Stimulated activated CD4-positive, alpha-beta T cell treated with anti-CD3 and anti-CD28 coated beads, TNF-alpha, amount 100 ng/mL, for 24 hours (primary cell): ENCODE measurements at regions not wholly inside any gene's neighbourhood (a gene's known extent, or its start where the extent isn't known, plus 50 kb on each side); places are given as distances from the start of the nearest gene placed in this dataset.
A peak's percentile ranks its signal among the peaks of the same experiment; 100 is the strongest.

ENCODE experiments used
- DNase-seq, 3 experiments: peaks; one replicate each; pipeline ENCODE4 v3.0.0-alpha.2; 2020; ENCODE audit warnings: low read depth in 3 of 3

DNA sequence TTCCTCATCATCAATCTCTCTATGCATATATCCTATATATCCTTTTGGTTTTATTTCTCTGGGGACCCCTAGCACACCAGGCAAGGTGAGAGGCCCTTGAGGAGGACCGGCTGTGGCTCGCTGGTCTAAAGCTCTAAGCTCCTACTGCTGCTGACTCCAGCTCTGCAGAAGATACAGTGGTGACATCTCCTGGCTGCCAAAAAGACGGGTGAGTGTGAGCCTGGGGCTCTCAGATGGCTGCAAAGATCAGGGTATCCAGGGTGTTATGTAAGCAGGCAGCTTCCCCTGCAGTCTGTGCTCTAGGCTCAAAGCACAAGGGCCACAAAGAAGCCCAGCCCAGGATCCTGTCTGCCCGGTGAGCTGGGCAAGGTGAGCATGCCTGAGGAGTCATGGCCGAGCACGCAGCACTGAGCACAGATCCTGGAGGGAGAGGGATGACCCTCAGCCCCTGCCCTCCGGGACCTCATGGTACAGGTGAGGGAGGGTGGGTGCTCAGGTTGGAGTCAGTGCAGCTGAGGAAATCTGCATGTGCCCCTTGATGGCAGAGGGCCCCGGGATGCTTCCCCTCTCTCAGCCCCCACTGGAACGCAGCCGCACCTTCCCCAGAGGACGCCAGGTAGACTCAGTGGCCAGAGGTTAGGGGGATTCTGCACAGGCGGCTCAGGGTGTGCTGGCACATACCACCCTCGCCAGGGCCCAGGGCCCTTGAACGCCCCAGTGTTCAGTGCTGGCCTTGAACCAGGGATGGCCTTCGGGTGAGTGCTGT lies 95.4 kb upstream of the INSIG1 start:
- no peak for DNase-seq

DNA sequence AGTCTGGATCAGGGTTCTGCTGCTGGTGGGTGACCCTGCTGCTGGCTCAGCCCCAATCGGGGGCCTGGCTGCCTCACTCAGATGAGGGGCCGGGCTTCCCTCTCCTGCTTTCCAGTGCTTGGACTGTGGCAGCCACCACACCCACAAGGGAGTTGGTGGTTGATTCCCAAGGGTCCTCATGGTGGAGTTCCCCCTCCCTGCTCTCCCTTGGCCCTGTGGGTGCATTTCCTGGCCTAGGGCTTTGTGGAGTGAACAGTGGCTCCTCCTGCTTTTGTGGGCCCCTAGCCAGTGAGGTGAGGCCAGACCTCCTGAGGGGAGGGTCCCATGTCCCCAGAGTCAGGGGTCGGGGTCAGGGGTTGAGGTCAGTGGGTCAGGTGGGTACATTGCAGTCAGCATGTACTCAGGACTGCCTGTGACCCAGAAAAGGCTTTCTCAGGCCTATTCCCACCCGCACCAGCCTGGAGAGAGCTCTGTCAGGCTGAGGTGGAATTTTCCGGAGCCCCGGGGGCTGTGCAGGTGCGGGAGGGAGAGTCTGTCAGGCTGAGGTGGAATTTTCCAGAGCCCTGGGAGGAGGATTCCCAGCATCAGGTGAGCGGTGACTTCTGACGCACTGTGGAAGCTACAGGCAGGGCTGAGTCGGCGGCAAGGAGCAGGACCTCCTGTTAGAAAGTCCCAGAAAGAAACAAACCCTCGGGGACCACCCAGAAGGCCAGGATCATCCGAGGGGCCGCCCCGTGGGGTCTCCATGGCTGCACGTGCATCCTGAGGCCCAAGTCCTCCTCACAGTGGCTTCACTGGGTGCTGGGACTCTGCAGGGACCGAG lies 94.4 kb upstream of the INSIG1 start:
- DNase-seq, result no peak

DNA sequence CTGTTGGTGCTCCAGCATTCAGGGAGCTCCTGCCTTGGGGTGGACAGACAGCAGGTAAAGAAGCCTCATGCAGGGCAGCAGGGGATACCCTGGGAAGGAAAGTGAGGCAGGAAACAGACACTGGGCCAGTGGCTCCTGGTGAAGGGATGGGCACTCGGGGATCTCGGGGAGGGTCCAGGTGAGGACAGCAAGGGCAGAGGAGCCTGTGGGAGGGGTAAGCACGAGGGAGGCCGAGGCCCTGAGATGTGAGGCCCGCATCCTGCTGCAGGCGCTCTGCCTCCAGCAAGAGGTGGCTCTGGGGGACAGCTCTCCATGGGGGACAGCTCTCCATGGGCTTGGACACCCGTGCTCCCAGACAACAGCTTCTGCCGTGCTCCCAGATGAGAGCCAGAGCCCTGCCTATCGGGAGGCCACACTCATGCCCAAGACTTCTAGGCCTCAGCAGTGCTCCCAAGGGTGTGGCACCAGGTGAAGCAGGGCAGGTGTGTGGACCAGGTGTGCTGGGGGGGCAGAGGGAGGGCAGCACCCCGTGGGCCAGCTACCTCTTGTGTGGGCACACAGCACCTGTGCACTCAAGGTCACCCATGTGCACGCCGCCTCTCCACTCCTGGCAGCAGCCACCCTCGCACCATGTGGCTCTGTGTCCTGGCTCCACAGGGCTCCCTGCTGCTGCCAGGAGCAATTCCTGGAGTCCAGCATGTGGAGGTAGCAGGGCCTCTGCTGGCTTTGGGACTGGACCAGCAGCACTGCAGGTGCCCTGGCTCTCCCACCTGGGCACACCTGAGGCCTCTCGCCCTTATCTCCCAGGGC lies 93.6 kb upstream of the INSIG1 start:
- DNase-seq, result no peak

DNA sequence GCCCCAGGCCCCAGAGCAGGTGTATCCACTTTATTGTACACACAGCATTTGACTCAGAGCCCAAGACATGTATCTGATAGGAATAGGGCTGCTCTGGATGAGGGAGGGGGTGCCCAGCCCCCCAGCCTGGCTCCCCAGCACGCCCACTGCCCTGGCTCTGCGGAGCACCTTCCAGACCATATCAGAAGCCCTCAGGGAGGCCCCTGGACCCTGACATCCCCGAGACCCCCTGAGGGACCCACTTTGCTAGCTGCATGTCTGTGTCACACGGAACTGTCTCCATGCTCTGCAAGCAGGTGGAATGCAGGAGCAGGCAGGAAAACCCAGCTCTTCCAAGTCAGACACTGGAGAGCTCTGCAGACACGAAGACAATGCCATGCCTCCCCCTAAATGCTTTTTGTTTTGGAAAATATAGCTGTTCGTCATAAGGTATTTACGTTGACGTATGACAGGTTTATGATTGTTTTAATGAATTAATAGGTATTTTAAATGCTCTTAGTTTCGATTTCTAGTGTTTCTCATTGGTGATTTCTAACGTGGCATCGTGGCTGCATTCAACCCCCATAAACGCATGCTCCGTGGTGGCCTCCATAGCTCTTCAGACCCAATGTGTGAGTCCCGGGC lies 92.8 kb upstream of the INSIG1 start:
- DNase-seq, result no peak

DNA sequence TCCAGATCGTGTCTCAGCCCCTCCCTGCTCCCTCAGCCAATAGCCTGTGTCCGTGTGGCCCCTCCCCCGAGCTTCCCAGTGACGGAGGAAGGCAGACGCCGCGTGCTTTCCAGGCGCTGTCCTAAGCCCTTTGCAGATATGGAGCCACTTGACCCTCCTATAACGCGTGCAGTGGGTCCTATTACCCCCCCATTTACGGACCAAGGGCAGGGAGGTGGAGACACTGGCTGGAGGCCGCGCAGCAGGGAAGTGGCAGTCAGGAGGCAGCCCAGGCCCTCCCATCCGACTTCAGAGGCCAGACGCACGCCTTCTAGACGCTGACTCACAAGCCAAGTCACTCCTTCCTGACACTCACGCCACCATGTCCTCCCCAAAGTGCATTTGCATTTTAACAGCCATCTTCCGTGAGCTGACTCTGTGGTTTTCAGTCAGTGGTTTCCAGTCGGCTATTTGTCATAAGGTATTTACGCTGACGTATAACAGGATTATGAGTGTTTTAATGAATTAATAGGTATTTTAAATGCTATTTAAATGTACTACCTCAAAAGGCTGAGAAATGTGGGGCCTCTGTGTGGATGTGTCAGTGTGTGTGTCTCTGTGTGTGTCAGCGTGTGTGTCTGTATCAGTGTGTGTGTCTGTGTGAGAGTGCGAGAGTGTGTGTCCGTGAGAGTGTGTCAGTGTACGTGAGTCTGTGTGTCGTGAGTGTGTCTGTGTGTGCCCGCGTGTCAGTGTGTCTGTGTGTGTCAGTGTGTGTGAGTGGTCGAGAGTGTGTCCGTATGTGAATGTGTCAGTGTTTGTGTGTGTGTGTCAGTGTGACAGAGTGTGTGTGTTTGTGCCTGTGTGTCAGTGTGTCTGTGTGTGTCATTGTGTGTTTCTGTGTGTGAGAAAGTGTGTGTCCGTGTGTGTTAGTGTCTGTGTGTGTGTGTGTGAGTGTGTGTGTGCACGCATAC lies 92.0 kb upstream of the INSIG1 start:
- DNase-seq, result peak; percentile 79 to 88 (median 82)

DNA sequence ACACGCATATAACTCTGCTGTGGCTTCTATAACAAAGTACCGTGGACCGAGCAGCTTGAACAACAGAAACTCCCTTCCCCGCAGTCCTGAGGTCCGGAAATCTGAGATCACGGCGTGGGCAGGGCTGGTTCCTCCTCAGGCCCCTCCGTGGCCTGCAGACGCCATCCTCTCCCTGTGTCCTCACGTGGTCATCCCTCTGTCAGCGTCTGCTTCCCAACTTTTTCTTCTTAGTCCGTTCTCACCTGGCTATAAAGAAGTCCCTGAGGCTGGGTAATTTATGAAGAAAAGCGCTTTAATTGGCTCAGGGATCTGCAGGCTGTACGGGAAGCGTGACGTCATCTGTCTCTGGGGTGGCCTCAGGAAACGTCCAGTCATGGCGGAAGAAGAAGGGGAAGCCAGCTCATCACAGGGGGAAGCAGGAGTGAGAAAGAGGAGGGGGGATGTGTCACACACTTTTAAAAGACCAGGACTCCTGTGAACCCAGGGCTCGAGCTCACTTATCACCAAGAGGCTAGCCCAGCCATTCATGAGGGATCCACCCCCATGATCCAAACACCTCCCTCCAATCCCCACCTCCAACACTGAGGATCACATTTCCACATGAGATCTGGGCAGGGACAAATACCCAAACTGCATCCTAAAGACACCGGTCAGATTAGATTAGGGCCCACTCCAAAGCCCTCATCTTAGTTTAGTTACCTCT lies 91.2 kb upstream of the INSIG1 start:
- DNase-seq, result peak; percentile 52 to 72 (median 68)

DNA sequence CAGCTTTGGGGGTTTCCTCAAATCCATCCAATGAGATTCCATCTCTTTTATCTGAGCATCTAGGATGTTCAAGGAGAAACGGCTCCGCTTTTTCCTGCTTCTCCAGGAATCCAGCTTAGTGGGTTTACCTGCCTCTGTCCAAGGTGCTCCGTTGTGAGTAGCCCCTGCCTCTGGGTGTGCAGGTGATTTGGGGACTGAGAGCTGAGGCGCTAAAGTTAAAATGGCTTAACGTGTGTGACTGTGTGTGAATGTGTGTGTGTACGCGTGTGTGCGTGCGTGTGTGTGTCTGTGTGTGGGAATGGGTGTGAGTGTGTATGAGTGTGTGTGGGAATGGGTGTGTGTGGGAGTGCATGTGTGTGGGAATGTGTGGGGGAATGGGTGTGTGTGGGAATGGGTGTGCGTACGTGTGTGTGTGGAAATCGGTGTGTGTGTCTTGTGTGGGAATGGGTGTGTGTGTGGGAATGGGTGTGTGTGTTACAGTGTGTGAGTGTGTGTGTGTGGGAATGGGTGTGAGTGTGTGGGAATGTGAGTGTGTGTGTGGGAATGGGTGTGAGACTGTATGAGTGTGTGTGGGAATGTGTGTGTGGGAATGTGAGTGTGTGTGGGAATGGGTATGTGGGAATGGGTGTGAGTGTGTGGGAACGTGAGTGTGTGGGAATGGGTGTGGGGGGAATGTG lies 90.2 kb upstream of the INSIG1 start:
- no peak for DNase-seq

DNA sequence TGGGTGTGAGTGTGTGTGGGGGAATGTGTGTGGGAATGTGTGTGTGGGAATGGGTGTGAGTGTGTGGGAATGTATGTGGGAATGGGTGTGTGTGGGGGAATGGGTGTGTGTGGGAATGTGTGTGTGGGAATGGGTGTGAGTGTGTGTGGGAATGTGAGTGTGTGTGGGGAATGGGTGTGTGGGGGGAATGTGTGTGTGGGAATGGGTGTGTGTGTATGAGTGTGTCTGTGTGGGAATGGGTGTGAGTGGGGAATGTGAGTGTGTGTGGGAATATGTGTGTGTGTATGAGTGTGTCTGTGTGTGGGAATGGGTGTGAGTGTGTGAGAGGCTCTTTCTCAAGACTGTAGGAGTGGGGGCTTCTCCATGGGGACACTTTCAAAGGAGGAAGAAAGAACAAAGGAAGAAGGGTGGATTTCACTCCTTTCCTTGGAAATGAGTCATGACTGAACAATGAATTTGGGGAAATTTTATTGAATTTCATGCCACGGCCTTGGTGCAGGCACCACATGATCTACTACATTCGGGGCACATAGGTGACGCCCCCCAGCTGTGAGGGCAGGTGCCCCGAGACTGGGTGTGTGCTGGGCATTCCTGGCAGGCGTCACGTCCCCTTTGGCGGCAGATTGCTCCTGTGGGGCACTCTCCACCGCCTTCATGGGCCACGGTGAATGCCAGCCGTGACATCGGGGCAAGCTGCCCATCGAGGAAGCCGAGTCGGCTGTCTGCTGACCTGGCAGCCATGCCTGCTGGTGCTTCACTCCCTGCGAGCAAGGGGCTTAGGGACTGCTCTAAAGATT lies 88.8 kb upstream of the INSIG1 start:
- no peak for DNase-seq

DNA sequence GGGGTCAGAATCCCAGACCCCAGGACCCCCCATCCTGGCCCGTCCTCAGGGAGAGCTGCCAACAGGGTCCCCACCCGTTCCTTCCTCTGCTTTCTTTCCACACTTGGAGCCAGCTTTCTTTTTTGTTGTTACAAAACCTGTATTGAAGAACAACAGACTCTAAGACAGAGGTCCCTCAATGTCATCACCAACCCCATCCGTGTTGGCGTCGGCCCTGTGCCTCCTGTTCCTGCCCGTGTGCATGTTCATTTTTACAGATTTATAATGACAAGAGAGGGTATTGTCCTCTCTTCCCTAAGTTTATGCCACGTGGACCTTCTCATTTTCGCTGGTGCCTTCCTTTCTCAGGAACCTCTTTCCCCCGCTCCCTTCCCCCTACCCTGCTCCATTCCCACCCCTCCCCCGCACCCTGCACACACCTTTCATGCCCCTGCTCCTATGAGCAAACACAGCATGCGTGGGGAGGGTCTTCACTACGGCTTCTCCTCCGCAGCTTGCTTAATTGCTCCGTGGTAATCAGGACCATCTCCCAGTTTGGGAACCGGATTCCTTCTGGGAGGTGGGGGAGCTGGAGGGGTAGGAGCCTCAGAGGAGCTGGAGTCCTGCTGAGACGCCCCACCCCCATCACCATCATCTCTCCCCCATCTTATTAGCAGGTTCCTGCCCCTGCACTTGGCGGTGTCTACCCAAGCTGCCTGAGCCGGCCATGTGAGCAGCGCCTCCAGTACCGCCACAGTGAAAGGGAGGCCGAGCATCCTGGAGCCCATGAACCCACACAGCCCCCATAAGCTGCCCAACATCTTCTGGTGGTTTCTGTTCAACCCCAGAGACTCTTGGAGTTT lies 88.0 kb upstream of the INSIG1 start:
- no peak for DNase-seq

DNA sequence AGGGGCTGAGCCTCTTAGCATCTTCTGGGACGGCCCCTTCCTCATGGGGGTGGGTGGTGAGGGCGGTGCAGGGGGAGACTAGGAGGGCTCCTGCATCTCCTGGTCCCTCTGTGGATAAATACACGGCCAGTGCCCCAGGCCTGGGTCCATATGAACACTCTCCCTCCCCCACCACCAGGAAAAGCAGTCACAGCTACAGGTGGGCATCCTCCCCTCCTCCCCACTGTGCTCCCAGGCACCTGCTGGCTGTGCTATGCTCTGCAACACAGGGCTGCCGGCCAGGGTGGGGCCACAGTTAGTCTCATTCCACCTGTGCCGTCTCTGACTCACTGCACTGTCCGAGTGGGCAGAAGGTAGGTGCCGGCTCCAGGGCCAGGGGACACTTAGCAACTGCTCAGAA lies 87.3 kb upstream of the INSIG1 start:
- no peak for DNase-seq

DNA sequence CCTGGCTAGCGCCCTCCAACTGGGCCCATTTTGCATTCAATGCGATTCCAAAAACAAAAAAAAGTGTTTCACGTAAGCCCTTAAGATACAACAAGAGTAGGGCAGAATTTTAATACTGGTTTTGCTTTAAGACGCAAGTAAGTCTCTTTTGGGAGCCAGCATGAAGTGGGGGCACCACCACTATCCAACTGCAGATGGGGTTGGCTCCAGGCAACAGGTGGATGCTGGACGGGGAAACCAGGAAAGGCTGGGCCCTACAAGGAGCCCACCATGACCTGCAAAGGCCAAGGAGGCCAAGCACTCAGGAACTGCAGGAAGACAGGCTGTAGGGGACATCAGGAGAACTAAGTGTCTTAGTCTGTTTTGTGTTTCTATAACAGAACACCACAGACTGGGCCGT lies 86.5 kb upstream of the INSIG1 start:
- DNase-seq, result no peak

DNA sequence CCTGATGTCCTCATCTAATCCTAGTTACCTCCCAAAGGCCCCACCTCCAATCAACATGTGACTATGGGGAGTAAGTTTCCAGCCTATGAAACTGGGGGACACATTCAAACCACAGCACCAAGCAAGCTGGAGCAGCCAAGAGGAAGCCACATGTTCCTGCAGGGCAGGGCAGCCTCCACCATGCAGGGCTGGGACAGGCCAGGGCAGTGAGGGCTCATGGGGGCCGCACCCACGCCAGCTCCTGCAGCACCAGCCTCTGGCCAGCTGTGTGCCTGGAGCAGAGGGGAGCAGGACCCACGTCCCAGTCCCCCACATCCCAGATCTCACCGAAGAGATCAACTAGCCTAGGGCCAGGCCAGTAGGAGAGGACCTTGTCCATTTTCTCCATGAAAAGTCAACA lies 85.9 kb upstream of the INSIG1 start:
- DNase-seq, result no peak

DNA sequence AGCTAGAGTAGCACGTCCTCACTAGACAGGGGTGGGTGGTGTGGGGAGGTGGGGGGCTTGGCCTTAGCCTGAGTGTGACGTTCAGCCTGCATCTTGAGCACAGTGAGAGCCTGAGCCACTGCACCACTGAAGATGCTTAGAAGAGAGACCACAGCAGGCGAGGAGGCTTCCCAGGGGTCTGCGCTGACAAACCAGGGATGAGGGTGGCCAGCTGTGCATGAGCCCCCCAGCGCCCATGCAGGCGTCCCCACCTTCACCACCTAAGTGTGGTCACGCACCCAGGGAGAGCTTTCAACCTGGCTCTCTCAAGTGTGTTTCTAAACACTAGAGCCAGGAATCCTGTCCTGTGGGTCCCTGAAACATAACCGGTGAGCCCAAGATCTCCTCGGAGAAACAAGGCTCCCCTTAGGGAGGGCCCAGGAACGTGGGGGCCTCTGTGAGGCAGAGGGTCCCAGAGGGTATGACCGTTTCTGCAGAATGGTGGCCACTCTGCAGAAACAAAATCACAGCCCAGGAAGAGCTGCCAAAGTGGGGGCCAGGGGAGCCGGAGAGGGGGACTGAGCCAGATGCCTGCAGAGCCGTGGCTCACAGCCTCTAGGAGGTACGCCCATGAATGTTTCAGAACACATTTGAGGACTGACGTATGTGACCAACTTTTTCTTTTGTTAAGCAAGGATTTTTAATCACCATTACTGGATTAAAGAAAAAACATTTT lies 85.2 kb upstream of the INSIG1 start:
- no peak for DNase-seq

DNA sequence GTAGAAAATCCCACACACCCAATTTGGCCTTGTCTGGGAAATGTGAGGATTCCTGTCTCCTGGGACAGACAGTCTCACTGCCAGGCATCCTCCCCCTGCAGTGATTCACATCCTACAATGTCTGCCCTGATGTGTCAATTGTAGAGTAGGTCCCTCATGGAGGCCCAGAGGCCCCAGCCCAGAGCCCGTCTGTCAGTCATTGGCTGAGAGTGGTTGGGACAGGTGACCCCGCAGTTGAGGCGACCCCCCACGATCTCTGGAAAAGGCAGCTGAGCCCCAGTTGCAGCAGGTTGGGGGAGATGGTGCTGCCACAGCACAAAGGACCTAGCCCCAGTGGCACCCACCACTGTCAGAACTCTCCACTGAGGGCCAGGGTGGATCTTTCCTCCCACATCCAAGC lies 84.3 kb upstream of the INSIG1 start:
- DNase-seq, result no peak

DNA sequence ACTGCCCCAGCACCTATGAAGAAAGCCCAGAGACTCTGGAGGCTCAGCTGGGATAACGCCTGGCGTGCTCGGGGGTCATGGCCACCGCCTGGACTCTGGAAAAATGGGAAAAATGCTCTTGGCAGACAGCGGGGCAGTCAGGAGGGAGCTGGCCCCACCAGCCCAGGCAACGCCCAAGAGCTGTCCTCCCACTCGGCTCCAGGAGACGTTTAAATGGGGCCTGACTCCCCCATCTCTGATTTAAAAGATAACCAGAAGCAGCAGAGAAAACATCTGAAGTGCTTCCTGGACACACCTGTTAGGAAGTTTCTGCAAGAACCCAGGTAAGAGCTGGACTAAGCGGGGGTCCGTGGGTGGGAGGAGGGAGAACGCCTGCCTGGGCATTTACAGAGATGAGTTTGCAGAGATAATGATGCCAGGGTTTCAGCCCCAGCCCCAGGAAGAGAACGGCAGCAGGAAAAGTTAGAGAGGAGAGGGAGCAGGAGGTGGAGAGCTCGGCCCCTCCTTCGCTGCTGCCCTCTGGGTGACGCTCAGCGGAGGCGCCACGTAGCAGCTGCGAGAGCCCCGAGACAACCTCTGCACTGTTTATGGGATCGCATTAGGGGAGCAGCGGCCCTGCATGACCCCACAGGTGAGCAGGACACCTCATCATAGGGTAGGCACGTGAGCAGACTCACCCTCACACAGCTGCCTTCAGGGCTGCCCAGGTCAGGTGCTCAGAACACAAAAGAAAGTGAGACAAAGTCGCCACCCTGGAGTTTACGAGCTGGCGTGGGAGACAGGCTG lies 83.5 kb upstream of the INSIG1 start:
- DNase-seq, result no peak

DNA sequence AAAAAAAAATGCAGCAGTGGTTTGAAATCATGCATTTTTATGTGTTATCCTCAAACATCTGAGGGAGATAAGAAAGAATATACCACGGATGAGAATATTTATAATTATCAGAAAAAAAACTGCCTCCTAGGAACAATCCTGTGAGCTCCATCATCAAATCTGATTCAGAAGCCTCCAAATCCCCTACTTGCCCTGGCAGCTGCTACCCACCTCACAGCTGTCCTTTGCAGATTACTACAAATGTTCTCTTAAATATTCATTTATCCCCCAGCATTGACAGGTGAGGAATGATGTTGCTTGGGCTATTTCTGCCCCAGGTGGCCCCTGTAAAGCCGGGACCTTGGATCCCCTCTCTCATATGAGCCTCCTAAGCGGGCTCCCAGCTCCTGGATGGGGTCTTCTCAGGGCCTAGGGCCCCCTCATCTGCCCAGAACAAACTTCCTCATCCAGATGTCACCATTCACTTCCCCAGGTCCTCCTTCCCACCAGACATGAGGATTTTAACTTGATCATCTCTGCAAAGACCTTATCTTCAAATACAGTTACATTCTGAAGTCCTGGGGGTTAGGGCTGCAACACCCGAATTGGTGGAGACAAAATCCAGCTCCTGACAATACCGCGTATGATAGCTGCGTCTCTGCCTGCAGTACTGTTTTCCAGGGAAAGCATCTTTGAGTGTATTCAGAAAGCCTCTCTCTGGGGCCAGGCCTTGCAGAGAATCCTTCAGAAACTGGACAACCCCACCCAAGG lies 81.9 kb upstream of the INSIG1 start:
- no peak for DNase-seq
